HG03135 (cell line): ENCODE measurements at regions not wholly inside any gene's neighbourhood (a gene's known extent, or its start where the extent isn't known, plus 50 kb on each side); places are given as distances from the start of the nearest gene placed in this dataset.

Experiments
- ATAC-seq: cut with Tn5 transposase; IDR thresholded peaks from one replicate; pipeline ENCODE4 v1.9.1; 2021; ENCODE audit warnings: mild to moderate bottlenecking, moderate library complexity; ENCODE audit not compliant: unreplicated experiment

GRCh38 chr18:71798986-71799673 lies 745.0 kb downstream of the CBLN2 start:
- no peak for ATAC-seq

GRCh38 chr18:71797554-71797953 lies 746.6 kb downstream of the CBLN2 start:
- no peak for ATAC-seq

GRCh38 chr18:71784777-71785176 lies 759.4 kb downstream of the CBLN2 start:
- no peak for ATAC-seq

- no peak for ATAC-seq
Observed at GRCh38 chr18:71760541-71760940, 783.6 kb downstream of the CBLN2 start.

GRCh38 chr18:71754246-71754645 lies 789.9 kb downstream of the CBLN2 start:
- ATAC-seq = no peak

- no peak for ATAC-seq
Observed at GRCh38 chr18:71743634-71744033, 800.5 kb downstream of the CBLN2 start.

- ATAC-seq = no peak
Observed at GRCh38 chr18:71729611-71730010, 814.5 kb downstream of the CBLN2 start.

GRCh38 chr18:71727909-71728308 lies 816.2 kb downstream of the CBLN2 start:
- ATAC-seq = no peak

GRCh38 chr18:71725256-71725655 lies 818.9 kb downstream of the CBLN2 start:
- ATAC-seq = no peak

GRCh38 chr18:71707985-71708500 lies 836.1 kb downstream of the CBLN2 start:
- no peak for ATAC-seq

- no peak for ATAC-seq
Observed at GRCh38 chr18:71707400-71707799, 836.7 kb downstream of the CBLN2 start.

GRCh38 chr18:71689416-71690160 lies 854.6 kb downstream of the CBLN2 start:
- ATAC-seq = no peak

GRCh38 chr18:71682591-71682990 lies 861.6 kb downstream of the CBLN2 start:
- ATAC-seq = no peak

GRCh38 chr18:71678144-71678543 lies 866.0 kb downstream of the CBLN2 start:
- no peak for ATAC-seq

GRCh38 chr18:71673954-71674353 lies 870.2 kb downstream of the CBLN2 start:
- ATAC-seq = no peak

GRCh38 chr18:71673498-71673897 lies 870.6 kb downstream of the CBLN2 start:
- no peak for ATAC-seq

- no peak for ATAC-seq
Observed at GRCh38 chr18:71666481-71666880, 877.7 kb downstream of the CBLN2 start.

GRCh38 chr18:71665131-71665530 lies 879.0 kb downstream of the CBLN2 start:
- no peak for ATAC-seq

- no peak for ATAC-seq
Observed at GRCh38 chr18:71643822-71644221, 900.3 kb downstream of the CBLN2 start.

GRCh38 chr18:71630696-71631095 lies 913.4 kb downstream of the CBLN2 start:
- no peak for ATAC-seq

GRCh38 chr18:71625556-71626090 lies 918.5 kb downstream of the CBLN2 start:
- no peak for ATAC-seq

GRCh38 chr18:71598374-71598773 lies 945.8 kb downstream of the CBLN2 start:
- ATAC-seq = no peak
